HG03064 (cell line): ENCODE measurements at regions not wholly inside any gene's neighbourhood (a gene's known extent, or its start where the extent isn't known, plus 50 kb on each side); places are given as distances from the start of the nearest gene placed in this dataset.
"Not testable (repeated sequence)": the region's sequence is repeated elsewhere in the genome, so short reads cannot be mapped to it uniquely, and the experiment has no call there.

Source experiments
- ATAC-seq: cut with Tn5 transposase; IDR thresholded peaks from one replicate; pipeline ENCODE4 v1.9.1; 2021; ENCODE audit warnings: low read depth; ENCODE audit not compliant: unreplicated experiment

DNA sequence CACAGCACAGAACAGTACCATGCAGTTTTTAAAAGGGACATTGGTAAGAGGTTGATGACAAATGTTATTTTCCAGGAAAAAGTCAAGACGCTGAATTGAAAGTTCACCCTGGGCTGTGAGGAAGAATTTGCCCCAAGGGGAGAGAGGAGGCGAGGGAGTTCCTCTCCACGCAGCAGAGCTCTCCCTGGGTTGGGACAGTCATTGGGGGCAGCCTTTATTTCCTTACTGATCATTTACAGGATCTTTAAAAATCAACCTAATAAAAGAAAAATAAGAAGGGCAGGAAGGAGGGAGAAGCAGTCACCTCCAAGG lies 49.9 kb upstream of the WNT7B start:
- no peak for ATAC-seq

DNA sequence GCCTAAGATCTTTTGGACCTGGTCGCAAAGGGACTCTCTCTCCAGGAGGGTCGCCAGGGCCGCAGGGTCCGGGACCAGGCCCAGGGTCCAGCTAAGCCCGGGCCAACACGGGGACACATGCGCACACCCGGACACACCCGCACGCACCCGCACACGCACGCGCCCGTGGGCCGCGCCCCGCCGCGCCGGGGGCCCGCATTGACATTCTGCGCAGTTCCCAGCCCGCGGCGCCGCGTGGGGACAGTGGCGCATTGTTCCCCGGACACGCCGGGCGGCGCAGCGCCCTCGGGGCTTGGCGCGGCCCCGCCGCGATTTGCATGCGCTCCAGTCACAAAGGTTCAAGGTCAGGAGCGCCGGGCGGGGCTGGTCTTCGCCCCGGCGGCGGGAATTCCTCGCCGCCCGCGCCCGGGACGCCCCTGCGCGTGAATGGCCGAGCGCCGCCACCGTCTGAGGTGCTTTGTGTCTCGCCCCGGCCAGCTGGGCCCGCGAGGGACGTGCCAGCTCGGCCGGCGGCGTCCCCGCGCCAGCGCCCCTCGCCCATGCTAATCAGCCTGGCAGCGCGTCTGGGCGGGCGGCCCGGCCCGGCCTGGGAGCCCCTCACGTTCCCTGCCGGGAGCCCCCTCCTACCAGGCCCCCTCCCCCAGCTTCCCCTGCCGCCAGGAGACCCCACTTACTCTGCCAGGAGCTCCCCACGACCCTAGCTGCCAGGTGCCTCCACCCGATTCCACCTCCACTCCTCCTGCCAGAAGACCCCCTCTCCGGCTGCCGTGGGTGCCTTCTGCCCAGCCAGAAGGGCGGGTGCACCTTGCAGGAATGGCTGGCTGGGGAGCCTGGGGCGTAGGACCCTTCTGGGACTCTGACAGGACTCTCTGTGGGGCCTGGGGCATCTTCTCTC lies 50.5 kb upstream of the WNT7B start:
- ATAC-seq = no peak

GRCh38 chr22:46028106-46028991 lies 51.4 kb upstream of the WNT7B start:
- no peak for ATAC-seq

GRCh38 chr22:46029036-46029435 lies 52.1 kb upstream of the WNT7B start:
- no peak for ATAC-seq

DNA sequence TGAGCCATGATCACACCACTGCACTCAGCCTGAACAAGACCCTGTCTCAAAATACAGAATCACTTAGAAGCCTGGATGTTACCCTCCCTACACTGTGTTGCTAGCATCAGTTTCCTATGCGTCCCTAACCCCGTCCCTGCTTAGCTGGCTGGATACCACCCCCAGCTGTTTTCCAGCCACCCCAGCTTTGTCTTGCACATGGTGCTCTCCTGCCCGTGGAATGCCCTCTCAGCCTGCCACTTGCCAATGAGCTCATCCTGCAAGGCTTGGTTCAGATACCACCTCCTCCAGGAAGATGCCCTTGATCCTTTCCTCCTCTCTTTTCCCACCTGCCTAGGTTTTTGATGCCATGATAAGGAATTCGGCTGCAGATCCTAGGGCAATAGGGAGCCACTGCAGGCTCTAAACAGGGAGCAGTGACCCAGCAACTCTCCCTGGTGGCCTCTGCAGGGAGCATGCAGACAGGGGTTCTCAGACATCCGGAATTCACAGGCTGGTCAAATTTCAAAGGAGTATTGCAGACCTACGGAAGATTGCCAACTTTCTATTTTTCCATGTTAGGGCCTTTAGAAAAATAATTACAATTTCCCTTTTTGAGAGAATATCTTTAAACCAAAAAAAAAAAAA lies 52.7 kb upstream of the WNT7B start:
- no peak for ATAC-seq

DNA sequence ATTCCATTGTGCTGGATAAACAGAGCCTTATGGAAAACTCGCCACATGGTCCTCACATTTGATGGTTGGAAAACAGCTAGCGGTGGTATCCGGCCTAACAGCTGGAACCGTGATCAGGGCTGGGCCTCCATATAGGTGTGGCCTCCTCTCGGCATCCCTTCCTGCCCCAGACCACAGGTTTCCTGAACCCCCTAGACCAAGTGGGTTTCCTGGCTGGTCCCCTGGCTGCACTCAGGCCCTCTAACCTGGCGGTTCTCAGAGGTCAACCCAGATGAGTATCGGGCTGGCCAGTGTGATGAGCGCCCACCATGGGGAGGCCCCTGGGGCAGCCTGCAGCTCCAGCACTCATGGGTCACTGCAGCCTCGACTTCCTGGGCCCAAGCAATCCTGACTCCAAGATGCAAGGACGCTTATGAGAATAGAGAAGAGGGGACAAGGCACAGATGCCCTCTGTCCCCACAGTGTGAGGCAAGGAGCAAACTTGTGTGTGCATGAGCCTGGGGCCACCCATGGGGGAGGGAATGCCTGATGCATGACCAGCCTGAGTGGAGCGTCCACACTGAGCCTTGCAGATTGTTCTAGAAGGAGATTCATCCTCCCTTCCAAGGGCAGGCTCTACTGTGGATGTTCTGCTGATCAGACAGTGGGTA lies 53.4 kb upstream of the WNT7B start:
- ATAC-seq = no peak

DNA sequence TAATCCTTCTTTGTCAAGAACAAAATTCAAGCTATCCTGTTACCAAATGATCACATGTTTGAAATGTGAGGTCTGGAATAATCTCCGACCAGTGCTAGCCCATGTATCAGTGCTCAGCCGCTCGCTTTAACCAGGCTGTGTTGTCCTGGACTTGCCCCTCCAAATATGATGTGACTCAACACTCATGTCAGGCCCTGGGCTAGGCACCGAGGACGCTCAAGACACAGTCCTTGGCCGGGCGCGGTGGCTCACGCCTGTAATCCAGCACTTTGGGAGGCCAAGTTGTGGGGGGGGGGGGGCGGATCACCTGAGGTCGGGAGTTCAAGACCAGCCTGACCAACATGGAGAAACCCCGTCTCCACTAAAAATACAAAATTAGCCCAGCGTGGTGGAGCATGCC lies 54.1 kb upstream of the WNT7B start:
- ATAC-seq = no peak

GRCh38 chr22:46031557-46031956 lies 54.6 kb upstream of the WNT7B start:
- ATAC-seq = no peak

DNA sequence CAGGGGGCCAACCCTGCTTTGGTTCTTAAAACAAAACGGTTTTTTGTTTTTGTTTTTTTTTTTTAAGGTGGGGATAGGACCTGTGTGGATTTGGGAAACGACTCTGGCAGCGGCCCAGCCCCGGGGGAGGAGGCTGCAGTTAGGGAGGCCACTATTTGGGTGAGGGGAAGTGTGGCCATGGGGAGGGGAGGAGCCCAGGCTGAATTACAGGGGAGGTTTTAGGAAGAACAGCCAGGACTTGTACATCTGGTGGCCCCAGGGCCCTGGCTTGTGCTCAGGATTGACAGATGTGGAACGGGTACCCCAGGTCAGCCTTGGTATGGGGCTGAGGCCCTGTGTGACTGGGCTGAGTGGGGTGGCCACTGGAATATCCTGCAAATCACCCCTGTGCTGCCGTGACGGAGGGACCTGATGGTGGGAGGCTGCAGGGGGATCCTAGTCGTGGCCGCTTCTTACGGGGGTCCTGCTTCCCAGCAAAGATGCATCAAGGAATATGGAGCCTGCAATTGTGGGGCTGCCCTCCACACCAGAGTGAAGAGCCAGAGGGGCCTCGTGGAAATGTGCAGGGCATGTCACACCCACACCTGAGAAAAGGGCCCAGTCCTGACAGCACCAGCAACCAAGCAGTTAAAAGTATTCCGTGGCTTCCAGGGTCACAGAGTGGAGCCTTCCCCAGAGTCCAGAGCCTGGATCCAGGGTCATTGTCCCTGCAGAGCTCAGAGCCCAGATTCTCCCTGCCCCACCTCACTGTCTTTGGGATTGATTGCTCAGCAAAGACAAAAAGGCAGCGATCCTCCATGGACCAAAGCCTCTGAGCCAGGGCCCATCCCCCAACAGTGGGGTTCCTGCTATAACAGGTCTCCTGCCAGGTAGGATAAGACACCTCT lies 55.2 kb upstream of the WNT7B start:
- no peak for ATAC-seq

GRCh38 chr22:46033256-46034200 lies 56.6 kb upstream of the WNT7B start:
- ATAC-seq = no peak

- not testable (repeated sequence) for ATAC-seq
Measured at GRCh38 chr22:46034480-46034879, 57.5 kb upstream of the WNT7B start.

DNA sequence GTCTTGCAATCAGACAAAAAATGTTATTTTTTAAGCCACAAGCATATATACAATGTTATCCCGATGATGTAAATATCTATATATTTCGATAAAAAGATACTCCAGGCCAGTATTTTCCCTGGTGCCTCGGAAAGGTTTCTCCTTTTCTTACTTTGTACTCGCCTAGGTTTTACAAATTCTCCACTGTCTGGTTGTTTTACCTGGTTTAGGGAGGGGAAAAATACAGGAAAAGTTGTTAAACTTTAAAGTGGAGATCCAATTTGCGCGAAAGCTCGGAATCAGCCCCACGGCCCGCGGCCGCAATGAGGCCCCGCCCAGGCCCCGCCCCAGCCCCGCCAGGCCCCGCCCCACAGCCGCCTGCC lies 58.4 kb upstream of the WNT7B start:
- ATAC-seq = no peak

DNA sequence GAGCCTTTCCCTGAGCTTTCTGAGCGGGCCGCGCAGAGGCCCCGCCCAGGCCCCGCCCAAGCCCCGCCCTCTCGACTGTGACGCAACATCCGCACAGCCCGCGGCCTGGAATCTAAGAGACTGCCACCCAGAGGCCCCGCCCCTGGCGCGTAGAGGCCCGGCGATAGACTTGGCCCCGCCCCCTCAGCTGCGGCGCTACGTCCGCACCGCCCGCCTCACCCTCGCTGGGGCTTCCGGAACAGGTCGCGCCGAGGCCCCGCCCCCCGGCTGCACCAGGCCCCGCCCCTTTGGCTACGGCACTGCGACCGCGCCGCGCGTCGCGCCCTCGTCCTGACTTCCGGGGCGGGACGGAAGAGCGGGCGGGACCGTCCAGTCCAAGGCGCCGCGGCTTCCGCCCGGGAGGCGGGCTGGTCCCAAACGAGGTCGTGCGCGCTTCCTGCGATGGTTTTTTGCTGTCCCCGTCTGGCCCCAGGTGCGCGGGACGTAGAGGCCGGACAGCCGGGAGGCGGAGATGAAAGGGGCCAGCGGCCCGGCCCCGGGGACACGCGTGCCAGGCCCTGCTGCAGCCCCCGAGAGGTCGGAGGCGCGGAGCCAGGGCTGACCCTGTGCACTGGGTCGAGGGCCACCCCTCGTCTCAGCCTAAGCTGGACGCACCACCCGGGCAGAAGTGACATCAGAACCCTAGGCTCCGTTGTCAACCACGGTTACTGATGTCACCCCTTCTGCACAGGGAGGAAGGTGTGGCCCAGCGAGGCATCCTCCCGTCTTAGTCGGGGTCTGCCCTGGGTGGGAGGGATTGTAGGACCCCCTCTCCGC lies 59.0 kb upstream of the WNT7B start:
- peak; percentile 84 for ATAC-seq

- no peak for ATAC-seq
Measured at GRCh38 chr22:46036558-46037408, 59.8 kb upstream of the WNT7B start.

DNA sequence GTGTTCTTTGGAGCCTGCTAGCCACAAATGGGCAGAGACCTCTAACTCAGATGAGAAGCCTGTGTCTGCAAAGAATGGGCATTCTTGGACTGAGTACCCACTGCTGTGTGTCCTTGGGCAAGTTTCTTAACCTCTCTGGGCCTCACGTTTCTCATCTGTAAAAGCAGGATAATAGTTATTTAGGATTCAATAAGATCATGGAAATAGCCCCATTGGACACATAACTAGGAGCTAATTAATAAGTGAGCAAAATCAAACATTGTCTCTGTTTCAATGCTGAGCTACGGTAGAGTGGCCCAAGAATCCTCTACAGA lies 61.2 kb upstream of the WNT7B start:
- no peak for ATAC-seq

DNA sequence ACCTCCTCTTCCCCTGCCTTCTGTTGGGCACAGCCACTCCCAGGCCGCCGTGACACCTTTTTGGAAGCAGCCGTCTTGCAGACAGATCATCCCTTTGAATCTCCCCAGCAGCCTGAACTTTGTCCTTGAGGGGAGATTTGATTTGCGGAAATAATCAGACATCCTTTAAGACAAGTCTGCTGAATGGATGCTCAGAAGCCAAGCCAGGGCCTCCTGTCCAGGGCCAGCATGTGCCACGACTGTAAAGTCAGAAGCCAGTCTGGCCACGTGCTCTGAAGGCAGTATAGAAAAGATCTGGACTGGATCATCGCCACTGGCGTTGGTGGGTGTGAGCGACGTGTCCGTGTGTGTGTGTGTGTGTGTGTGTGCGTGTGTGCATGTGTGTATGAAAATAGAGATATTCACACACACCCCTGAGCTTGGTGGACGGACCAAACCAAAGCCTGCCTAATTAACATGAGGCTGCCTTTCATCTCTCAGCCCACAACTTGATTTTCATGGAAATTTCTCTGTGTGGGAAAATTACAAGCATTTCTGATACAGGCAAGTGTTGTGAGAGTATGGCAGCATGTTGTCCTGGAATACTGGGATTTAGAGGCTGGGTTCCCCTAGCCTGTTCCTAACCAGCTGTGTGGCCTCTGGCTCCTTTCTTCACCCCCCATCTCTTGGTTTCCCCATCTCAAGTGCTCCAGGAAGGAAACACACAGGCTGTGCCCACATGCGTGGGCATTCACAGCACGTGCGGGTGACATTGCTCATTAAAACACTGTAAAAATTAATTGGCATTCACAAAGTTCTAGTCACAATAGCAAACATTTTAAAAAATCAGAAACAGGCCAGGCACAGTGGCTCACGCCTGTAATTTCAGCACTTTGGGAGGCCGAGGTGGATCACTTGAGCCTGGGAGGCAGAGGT lies 61.8 kb upstream of the WNT7B start:
- ATAC-seq = no peak
